Tibial nerve (tissue), 4 donors: ENCODE measurements at regions not wholly inside any gene's neighbourhood (a gene's known extent, or its start where the extent isn't known, plus 50 kb on each side); places are given as distances from the start of the nearest gene placed in this dataset.

Experiments used
- CTCF ChIP-seq, 5 experiments: fragments of 200-600 bp in 3 of 5; fragments of 450-650 bp in 2 of 5; sonication (generic) in 3 of 5; IDR thresholded peaks; one replicate each; pipeline ENCODE4 v1.5.1; 2016 to 2019; ENCODE audit warnings: antibody characterized with exemption in 5 of 5, mild to moderate bottlenecking in 3 of 5, moderate library complexity in 2 of 5
- EP300 ChIP-seq, 2 donors: sonication (generic); formaldehyde crosslinking; IDR thresholded peaks; one replicate each; pipeline ENCODE4 v1.6.1; 2017; ENCODE audit warnings: antibody characterized with exemption in 2 of 2, mild to moderate bottlenecking in 1 of 2
- POLR2A ChIP-seq, 2 donors: fragments of 450-650 bp; IDR thresholded peaks; one replicate each; pipeline ENCODE4 v1.6.1; 2017; ENCODE audit warnings: antibody characterized with exemption in 2 of 2, mild to moderate bottlenecking in 2 of 2, moderate library complexity in 2 of 2

- TF ChIP-seq CTCF (IDR thresholded peaks at IDR 0.05) (no peak), EP300 (IDR thresholded peaks at IDR 0.05) (no peak), POLR2A (IDR thresholded peaks at IDR 0.05) (no peak)
Observed at GRCh38 chr6:43933148-43933885, 163.3 kb downstream of the VEGFA start.
